ENCODE measurements at regions not wholly inside any gene's neighbourhood (a gene's known extent, or its start where the extent isn't known, plus 50 kb on each side); places are given as distances from the start of the nearest gene placed in this dataset.

GRCh38 chr20:6831461-6831860 lies 64.0 kb downstream of the BMP2 start:
- no peak for DNase-seq

GRCh38 chr20:6832811-6833210 lies 65.3 kb downstream of the BMP2 start:
- DNase-seq = no peak

DNA sequence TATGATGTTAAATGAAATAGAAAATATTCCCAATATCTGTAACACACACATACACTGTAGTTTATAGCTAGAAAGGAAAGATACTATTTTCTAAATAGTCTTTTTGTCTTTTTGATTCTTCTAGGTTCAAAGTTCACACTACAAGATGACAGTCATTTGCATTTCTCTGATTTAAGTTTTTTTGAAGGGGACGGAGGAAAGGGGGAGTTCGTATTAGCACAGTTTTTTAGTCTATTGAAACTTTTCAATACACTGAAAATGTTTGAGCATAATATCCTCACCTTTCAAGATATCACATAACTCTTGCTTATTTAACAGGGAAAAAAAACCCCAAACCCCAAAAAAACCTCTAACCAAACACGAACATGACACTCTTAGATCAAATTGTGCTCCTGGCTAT lies 68.1 kb downstream of the BMP2 start:
- no peak for DNase-seq

- no peak for DNase-seq
Measured at GRCh38 chr20:6836821-6837374, 69.4 kb downstream of the BMP2 start.

- no peak for DNase-seq
Measured at GRCh38 chr20:6837730-6838129, 70.2 kb downstream of the BMP2 start.

DNA sequence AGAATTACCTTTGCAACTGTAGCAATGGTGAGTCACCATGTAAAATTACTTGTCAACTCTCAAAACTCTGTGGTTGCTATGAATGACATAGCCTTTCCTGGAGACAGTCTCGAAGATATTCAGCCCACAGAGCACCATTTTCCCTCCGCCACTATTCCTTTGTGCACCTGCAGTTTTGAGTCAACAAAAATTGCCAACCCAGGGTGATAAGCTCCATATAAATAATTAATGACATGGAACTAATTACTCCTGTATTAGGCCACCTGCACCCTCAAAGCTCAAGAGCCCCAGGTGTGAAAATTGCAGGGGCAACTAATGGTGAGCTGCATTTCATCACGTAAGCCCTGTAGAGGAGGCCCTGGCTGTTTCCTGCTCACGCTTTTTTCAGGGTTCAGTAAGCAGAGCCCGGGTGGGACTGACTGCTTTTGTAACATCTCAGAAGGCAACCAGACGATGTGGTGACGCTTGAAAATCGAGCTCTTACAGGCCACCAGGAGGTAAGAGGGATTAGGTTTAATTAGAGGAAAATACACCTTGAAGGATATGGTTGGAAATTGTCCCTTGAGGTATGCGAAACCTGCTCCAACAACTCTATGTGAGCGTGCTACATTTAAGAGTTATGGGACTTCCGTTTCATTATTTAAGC lies 70.8 kb downstream of the BMP2 start:
- DNase-seq = peak; percentile 85

DNA sequence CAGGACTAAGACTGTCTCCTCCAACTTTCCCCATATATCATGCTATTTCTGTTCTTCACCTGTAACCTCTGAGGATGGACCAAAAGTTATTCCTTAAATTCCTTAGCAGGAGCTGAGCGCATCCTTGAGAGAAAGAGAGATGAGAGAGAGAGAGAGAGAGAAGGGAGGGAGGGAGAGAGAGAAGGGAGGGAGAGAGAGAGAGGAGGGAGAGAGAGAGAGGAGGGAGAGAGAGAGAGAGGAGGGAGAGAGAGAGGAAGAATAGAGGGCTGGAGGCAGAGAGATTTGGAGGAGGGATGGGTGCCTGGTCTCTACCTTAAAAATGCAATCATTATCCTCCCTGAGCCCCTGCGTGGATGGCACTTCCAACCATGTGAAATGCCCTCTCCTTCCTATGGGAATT lies 73.6 kb downstream of the BMP2 start:
- DNase-seq = no peak

DNA sequence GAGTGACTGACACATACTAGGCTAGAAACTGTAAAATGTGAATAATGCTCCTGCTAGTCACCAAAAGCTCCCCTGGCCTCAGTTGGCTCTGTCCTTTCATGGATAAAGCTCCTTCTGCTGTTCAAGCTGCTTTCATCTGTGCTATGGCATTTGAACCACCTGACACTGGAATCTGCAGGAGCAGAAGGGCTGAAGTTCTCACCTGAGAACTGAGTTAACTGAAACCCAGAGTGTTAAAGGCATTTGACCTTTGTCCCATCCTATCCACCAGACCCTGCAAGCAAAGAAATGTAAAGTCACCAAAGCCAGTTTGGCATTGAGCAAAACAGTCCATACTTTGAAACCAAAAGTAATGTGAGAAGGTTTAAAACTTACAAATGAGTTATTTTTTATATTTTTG lies 77.7 kb downstream of the BMP2 start:
- DNase-seq = no peak

- DNase-seq = peak; percentile 50
Measured at GRCh38 chr20:6848041-6848440, 80.6 kb downstream of the BMP2 start.

GRCh38 chr20:6848992-6849391 lies 81.5 kb downstream of the BMP2 start:
- DNase-seq = no peak

- DNase-seq = no peak
Measured at GRCh38 chr20:6851136-6851535, 83.7 kb downstream of the BMP2 start.

DNA sequence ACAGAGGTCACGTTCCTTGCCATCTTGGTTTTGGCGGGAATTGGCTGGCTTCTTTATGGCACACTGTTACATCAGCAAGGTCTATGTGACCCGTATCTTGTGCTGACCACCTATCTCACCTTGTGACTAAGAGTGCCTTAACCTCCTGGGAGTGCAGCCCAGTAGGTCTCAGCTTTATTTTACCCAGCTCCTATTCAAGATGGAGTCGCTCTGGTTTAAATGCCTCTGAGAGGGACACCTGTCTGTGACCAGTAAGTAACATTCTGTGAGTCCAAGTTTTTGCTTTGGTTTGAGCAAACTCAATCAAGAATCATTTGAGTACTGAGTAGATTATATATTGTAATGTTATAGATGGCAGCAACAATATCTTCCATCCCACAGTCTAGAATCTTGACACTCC lies 85.0 kb downstream of the BMP2 start:
- DNase-seq = no peak

DNA sequence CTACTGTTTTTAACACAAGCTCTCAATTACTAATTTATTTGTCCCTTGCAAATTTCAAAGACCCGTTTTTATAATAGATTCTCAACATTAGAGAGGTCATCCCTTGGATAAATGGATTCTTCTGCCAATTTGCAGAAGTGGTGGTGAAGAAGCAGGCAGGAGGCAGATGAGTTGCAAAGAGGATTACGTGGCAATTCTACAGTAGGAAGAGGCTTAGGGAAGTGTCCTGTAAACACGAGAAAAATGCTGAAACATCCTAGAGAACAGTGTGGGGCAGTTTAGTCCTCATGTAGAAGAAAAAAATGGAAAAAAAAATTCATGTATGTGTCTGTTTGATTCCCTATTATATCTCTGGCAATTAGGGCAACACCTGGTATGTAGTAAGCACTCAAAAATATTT lies 87.6 kb downstream of the BMP2 start:
- no peak for DNase-seq

DNA sequence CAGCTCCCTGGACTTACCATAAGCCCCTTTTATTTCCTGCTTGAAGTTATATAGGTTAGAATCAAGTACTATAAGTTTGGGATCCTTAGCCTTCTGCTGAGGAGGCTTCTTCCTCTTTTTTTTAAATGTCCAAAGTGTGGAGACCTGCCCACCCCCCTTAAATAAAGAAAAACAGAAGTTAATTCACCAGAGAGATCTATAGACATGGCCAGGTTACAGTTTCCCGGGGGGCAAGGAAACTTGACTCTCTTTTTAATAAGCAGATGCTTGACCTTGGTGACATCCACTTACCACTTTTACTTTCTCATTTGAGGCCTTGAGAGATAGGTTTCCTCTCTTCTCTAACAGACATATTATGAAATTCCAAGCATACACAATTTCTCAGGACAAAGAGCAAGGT lies 88.3 kb downstream of the BMP2 start:
- DNase-seq = no peak

DNA sequence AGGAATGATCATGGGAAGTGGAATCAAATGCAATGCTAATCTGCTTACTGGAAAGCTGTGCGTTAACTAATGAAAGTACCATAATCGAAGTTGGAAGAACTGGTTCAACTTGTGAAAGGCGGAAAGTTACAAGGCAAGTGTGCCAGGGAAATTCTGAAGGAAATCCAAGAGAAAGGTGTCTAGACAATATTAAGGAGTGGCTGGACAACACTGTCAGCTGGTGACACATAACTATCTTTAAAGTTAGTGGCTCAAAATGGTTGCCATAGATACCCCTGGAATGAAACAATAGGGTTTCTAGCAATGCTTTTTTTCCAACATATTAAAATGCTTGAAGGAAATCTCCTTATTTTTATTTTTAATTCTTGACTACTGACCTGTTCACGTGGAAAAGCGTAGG lies 90.4 kb downstream of the BMP2 start:
- no peak for DNase-seq

DNA sequence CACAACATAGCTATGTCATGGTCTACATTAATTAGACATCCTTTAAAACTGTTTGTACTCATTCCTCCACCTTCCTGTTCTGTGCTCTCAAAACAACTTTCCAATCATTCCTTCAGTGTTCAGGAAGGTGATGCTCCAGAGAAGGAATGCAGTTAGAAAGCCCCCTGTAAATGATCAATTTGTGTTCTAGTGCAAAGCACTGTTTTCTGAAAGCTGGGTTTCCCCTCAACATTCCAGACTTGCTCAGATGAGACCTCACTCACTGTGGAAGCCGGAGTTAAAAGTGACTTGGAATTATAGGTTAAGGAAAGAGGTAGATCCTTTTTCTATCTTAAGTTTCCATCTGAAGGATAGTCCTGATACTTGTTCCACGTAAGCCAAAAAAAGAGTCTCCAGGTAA lies 95.9 kb downstream of the BMP2 start:
- DNase-seq = no peak

GRCh38 chr20:6863798-6864201 lies 96.3 kb downstream of the BMP2 start:
- DNase-seq = no peak

DNA sequence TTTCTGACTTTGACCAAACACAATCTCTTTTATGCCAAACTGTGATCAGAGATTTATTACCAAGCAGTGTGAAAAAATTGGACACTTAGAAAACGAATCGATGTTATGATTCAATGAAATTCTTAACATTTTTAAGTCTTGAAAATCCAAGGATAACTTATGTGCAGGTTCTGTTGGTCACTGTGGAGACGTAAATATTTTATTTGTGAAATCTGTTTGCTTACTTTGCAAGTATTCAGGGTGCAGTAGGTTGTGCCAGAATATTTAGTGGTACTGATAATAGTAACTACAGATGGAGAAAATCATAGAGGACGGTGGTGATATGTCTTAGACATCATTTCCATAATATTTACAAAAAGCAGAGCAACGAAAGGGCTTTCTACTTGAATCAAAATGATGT lies 97.3 kb downstream of the BMP2 start:
- no peak for DNase-seq

GRCh38 chr20:6866741-6867140 lies 99.3 kb downstream of the BMP2 start:
- no peak for DNase-seq

GRCh38 chr20:6868861-6869260 lies 101.4 kb downstream of the BMP2 start:
- DNase-seq = no peak

GRCh38 chr20:6870559-6870958 lies 103.1 kb downstream of the BMP2 start:
- no peak for DNase-seq

DNA sequence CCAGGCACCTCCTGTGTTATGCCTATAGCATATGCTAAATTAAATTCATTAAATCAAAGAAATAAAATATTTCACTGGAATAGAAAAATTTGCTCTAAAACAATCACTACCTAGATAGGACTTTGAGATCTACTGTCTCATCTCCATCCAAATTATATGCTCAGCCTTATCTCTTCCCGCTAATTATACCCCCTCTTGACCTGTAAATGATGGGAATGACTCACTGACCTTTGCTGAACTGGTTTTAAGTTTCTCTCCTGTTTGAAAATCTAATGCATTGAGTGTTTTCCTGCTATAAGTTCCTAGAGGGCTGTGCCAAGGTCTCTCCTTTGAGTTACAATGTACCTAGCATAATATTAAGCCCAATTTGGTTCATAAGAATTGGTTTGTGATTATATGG lies 110.1 kb downstream of the BMP2 start:
- DNase-seq = no peak

DNA sequence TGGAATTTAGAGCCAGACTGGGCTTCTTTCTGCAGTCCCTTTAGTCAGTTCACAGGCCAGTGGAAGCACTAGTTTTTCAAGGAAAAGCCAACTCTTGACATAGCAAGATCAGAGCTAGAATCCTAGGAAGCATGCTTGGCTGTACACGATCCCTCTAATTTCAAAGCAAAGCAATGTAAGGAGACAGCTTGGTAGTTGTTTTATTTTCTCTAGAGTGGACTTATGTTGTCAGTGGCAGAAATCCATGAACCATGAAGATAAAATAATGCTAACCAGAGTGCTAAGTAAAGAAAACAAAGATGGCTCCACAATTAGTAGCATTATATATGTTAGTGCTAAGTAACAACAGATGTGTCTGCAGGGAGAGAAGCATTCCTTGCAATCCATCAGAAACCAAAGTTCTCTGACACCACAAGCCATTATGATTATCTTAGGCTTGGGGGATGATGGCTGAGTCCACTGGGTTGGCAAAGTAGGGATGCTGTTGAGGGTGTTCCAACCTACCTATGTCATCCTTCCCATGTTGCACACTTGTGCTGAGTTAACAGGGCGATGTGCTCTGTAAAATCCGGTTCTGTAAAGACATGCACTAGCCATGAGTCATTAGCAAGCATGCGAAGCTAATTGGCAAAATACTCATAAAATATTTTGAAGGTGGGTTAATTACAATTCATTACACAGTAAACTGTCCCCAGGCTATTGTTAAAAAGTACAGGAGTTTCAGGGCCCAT lies 115.2 kb downstream of the BMP2 start:
- no peak for DNase-seq

GRCh38 chr20:6884114-6884513 lies 116.6 kb downstream of the BMP2 start:
- DNase-seq = no peak
